Pons (tissue), 1 donor: ENCODE measurements at regions not wholly inside any gene's neighbourhood (a gene's known extent, or its start where the extent isn't known, plus 50 kb on each side); places are given as distances from the start of the nearest gene placed in this dataset.
"Not testable (repeated sequence)": the region's sequence is repeated elsewhere in the genome, so short reads cannot be mapped to it uniquely, and the experiment has no call there.

ENCODE experiments used
- DNase-seq: peaks from one replicate; pipeline ENCODE4 v3.0.0-alpha.2; 2016; ENCODE audit warnings: low spot score

DNA sequence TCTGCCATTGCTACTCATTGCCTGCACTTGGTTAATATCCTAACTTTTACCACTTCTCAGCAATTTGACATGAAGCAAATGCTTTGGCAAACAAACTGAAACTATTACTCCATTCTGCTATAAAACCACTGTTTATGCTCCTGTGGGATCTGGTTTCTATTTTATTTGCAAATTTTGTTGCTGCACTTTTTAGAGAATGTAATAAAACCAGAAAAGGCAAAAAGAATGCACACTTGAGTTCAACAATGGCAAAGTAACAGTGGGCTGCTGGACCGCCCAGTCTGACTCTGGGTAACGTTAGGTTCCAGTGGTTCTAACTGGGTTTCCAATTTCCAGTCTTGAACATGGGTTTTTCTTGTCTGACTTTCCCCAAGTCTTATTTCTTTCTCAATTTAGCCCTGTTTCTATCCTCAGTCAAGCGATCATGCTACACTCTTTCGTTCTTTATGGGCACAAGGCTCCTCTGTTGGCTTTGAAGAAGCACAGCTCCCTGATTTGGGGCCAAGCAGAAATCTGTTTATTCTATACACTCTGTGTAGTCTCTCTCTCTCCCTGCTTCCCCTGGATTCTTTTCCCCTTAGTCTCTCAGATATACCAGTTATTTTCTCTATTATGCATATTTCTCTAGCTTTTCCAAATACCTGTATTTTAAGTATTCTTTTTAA, 129.2 kb upstream of the FAM3C start:
- DNase-seq, result no peak

DNA sequence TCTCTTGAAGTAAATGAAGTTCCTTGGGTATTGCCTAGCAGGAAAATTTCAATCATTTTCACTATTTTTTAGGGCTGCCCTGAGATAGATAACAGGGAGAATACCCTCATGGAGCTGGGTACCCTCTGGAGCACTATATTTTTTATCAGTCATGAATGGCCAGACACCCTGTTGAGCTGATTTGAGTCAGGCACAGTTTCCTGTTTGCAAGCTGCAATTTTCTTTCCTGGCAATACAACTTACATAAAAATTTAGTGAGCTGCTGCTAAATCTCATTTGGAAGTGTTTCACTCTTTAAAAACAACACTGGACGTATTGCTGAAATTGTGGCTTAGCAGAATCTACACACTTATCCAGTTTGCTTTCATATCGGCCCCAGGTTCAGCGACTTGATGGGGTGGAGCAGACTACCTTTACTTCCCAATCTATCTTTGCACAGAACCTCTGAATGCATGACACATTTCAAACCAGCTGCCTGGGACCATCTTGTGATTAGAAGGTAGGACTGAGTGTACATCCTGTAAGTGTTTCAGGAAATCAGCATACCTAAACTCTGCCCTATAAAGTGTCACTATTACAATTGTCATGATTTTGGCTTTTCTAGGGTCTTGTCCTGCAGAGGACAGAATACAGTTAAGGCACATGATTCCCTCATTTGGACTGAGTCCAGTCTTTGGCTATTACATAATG, 125.7 kb upstream of the FAM3C start:
- no peak for DNase-seq

DNA sequence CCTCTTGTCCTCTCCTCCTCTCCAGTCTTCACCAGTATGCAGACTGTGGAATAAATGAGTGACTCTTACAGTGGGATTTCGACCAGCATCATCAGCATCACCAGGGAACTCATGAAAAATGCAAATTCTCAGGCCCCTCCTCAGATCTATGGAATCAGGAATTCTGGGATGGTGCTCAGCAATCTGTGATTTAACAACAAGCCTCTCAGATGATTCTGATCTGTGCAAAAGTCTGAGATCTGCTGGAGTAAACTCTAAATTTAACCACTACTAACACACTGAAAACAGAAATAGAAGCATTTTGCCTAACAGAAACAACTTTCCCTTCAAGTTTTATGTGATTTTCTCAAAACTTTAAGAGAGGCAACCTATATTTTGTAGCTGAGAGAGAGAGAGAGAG, 124.8 kb upstream of the FAM3C start:
- DNase-seq, result no peak

DNA sequence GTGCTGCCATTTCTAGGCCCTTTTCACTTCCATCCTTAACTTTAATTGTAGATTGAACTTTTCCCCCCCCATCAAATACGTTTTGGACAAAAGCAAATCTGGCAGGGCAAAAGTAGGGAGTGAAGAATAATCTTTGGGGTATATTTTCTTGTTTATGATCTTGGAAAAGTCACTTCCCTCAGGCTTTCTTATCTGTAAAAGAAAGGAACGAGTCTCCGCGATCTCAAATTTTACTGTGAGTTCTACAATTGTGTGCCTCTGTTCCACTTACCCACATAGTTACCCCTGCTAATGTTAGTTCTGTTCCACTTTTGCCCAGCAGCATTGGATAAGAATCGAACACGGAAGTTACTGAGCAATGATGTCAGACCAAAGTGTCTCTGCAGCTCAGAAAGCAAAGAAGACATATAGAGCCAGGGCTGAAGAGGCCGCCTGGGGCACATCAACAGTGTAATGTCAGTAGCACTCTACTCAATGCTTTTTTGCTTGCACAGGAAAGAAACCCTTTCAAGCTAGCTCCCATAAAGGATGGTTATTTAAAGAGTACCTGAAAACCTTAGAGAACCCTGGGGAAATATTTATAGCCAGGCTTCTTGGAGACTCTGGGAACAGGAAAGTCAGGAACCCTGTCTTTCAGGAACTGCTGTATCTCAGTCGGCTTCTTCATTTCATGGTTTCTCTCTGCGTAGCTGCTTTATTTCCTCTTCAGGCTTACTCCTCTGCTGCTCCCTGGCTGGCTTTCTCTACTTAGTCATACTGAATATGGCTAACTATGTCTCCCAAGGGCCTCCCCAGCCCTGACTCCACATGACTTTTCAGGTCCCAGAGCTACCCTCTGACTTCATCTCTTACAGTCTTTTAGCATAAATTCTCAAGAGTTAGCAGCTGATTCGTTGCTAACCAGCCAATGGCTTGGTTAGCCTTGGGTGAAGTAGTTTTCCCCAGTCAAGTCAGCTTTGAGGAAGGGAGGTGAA, 123.7 kb upstream of the FAM3C start:
- peak; percentile 29 for DNase-seq

DNA sequence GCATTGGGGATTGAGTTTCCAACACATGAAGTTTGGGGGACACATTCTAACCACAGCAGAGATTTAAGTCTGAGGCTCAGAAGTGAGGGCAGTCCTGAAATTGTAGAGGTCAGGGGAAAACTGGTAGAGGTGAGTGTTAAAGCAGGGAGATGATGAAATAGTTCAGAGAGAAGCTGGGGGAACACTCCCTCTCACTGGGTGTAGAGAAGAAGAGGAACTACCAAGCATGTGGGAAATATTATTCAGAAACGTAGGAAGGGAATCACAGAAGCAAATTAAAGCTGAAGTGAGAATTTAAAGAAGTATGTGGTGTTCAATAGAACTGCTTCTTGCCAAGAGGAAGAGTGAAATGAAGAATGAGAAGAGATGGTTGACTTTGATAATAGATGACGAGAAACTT, 121.5 kb upstream of the FAM3C start:
- DNase-seq, result no peak

DNA sequence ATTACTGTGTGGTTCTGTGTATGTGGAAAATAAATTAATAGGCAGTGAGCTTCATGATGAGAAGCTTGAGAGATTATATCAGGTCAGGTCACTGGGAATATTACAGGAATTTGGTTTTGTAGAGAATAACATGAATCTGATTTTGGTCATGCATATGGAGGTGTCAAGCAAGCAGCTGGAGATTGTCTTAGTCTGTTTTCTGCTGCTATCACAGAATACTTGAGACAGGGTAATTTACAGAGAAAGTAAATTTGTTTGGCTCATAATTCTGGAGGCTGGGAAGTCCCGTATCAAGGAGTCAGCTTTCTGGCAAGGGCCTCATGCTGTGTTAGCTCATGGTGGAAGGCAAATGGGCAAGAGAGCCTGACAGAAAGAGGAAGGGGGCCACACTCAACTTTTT, 120.7 kb upstream of the FAM3C start:
- no peak for DNase-seq

DNA sequence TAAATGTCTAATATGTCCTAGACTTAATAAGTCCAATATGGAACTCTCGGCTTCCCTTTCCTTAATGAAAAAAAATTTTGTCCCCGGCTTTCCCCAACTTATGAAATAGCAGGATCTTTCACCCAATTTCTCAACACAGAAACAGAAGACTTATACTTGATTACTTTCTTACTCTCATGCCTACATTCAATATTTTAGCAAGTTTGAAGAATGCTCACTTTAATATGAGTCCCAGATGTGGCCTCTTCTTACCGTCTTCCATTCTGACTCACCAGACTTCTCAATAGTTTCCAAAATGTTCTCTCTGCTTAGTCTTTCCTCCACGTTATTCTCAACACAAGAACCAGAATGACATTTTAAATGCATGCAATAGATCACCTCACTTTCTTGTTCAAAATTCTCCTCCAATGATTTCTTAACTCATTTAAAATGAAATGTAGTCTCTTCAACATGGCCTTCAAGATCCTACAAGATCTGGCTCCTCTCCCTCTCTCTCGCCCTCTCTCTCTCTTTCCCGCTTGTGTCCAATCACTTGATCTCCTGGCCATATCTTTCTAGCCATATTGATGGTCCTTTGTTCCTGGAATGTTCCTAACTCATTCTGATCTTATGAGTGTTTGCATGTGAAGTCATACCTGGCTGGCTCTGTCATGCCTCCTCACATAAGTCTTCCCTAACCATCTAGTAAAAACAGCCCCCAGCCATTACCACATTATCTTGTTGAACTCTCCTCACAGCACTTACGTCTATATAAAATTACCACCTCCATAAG, 119.7 kb upstream of the FAM3C start:
- no peak for DNase-seq

DNA sequence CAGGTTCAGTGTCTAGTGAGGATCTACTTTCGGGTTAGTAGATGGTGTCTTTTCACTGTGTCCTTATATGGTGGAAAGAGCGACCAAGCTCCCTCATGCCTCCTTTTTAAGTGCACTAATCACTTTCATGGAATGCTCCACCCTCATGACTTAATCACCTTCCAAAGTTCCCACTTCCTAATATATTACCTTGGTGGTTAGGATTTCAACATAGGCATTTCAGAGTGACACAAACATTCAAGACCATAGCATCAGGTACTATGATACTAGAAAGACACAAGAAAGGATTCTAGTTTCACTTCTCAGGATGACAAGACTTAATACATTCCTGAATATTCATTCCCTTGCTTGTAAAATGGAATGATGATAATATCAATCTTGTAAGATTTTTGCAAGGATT, 119.1 kb upstream of the FAM3C start:
- DNase-seq, result no peak

DNA sequence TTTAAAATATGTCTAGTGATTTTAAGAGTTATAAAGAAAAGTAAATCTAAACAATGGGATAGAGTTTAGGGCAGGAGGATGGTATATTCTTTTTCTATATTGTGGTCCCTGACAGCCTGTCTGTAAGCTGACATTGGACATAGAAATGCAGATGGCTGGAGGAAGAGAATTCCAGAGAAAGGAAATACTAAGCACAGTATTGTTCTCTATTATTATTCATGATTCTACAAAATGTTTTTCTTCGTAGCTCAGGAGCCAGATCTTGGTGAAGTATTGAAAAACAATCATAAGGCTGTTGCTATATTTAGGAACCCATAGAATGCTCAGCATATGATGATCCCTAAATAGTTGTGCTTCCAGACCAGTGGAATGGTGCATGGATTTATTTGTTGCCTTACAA, 117.0 kb upstream of the FAM3C start:
- DNase-seq, result no peak

DNA sequence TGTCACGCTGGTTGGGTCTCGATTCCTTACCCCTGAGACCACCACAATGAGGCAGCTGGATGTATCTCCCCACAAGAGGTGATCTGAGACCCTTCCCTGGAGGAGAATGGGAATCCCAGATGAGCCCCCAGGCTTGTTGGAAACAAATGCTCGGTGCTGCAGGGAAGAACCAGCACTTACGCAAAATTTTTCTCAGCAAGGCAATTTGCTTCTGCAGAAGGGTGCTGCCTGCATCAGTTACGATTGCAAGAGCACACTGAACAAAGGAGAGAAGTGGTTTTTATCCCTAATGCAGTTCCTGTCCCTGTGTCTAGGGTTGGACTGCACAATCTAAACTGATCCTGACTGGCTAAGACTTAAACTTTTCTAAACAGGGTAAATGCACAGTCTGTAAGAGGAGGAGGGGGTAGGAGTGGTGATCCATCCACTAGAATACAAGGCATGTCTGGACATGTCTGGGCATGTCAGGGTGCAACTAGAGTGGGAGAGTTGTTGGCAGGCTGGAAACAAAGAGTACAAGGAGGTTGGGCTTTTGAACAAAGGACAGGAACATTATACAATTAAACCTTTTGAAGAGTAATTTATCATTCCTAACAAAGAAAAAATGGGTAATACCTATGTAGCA, 114.9 kb upstream of the FAM3C start:
- no peak for DNase-seq

DNA sequence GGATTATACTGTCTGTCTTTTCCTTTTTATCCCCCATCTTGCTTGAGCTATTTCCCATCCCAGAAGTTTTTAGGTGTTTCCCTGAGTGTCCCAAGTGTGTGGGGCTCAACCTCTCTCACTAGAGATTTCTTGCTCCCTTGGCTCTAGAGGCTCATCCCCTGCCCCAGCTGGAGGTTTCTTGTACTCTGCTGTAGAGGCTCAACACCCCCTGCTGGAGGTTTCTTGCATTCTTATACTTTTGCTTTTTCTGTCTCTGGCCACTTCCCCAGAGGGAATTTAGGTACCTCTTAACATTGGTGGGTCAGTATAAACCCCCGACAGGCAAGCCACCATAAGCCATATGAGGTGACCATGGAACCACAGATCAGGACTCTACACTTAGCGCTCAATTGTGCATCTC, 114.2 kb upstream of the FAM3C start:
- DNase-seq, result no peak

DNA sequence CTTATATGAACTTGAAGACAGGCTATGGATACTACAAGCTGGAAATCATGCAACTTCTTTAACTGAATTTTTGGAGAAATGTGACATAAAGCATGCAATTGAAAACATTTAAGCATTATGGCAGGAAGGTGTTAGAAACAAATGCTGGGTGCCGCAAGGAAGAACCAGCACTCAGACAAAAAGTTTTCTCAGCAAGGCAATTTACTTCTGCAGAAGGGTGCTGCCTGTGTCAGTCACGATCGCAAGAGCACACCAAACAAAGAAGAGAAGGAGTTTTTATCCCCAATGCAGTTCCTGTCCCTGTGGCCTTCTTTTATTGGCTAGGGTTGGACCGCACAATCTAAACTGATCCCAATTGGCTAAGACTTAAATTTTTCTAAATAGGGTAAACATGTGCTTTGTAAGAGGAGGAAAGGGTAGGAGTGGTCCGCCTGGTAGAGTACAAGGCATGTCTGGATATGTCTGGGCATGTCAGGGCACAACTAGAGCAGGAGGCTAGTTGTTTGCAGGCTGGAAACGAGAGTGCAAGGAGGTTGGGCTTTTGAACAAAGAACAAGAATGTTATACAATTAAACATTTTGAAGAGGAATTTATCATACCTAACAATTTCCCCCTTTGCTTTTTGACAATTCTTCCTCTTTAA, 109.6 kb upstream of the FAM3C start:
- no peak for DNase-seq

DNA sequence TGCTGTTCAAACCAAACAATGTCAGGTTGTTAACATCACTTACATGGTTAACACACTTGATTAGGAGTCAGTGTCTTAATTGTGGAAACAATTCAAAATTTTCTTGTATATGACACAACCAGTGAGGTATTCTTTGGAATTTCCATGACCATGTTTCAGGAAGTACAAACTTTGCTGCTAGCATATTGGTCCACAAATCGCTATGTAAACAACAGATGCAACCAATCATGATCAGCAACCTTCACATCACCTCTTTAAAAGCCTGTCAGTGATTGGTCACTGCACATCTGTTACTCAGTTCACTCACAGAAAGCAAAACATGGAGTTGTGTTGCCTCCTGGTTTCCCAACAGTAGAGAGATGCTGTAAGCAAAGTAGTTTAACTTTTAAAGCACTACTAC, 108.9 kb upstream of the FAM3C start:
- DNase-seq, result no peak

DNA sequence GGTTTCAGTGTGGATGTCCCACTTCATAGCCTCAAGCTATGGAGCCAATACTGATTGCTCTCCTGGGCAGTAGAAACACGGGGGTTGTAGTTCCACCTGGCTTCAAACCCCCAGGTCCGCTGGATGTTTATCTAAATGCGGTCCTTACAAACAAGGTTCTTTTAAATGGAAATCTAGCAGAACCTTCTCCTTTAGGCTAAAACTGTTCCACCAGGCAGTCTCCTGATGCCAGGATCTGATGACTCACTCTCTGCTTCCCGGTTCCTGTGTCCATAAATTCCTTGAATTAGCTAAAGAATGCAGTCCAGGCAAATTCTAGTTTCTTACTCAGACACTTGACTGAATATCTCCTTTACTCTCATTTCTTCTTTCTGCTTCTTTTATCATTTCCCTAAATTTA, 108.4 kb upstream of the FAM3C start:
- DNase-seq, result no peak

DNA sequence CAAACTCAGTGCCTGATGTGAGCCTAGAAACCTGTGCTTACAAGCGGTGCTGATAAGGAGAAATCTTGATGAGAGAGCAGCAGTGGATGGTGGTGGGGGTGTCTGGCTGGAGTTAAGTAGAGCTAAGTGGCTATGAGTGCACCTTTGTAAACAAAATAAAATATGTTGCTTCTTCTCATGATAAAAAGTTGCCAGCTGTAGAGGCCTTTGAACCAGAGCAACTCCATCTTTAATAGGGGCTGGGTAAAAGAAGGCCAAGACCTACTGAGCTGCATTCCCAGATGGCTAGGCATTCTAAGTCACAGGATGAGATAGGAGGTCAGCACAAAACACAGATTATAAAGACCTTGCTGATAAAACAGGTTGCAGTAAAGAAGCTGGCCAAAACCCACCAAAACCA, 107.6 kb upstream of the FAM3C start:
- no peak for DNase-seq

DNA sequence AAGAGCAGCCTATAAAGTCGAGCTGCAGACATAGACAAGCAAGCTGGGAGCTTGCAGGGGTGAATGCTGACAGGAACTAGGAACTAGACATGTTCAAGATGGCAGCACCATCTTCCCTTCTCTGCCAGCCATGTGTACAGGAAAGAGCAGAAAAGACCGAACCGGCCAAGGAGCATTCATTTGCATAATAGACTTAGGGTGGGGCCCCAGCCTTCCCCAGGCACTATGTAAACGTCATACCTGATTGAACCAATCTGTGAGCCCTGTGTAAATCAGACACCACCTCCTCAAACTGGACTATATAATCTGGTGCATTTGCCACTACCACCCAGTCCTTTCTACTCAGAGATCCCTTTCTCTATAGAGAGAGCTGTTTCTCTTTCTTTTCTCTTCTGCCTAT, 106.9 kb upstream of the FAM3C start:
- no peak for DNase-seq

DNA sequence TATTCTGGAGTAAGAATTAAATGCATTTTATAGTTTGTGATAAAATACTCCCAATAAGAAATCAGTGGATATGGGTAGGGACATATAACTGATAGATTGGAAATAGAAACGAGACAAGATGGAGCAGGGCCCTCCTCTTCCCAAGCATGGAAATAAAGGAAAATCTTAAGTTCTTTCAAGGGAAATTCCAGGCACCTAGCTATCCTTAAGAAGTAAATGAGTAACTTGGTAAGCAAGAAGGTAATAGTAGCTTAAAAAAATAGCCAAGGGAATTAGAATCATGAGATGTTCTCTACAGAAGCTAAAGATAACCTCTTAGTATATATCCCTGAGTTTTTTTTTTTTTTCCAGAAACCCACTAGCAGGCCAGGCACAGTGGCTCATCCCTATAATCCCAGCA, 105.5 kb upstream of the FAM3C start:
- DNase-seq, result no peak

DNA sequence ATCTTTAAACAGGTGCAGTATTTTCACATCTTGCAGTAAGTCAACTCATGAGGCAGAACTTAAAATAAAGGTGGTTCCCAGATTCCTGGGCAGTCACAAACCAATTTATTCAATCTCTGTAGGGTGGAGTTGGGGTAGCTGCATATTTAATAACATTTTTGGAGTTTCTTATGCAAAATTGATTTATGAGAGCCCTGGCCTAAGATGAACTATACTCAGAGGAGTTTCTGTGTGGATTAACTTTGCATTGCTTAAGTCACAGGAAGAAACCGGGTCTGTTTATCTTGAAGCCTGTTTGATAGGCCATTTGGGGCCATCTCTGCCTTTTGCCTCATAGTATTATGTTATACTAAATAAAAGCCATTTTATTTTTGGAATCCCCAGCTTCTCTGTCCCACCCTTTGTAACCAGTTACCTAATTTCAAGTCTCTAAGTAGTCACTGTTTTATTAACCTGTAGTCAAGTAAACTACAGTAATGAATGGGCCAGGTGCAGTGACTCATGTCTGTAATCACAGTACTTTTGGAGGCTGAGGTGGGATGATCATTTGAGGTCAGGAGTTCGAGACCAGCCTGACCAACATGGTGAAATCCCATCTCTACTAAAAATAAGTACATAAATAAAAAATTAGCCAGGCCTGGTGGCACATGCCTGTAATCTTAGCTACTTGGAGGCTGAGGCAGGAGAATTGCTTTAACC, 104.4 kb upstream of the FAM3C start:
- no peak for DNase-seq

DNA sequence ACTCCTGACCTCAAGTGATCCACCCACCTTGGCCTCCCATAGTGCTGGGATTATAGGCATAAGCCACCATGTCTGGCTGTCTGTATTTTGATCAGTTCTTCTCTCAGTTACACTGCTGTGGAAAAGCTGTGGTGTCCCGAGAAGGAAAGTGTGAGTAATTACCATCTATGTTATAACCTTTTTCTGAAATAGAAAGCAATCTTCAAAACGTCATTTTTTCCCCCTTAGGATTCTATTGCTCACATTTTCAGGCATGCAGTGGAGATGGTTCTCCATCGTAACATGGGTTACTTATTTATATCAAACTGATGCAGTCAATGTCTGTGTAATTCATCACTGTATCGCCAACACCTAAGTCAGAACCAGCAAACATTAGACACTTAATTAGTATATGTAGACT, 103.5 kb upstream of the FAM3C start:
- DNase-seq, result no peak

DNA sequence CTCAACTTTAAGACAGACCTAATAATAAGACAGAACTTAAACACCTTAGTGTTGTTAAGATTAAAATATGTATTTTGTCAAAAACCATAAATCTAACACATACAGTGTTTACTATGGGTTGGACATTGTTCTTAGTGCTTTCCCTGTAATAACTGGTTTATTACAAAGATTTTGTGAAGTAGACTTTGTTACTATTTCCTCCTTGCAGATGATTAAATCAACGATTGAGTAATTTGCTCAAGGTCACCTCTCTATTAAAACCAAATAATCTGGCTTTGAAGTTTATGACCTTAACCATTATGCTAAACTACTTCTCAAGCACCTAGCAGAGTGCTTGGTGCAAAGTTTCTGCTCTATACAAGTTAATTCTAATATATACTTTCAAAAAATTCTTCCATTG, 102.7 kb upstream of the FAM3C start:
- DNase-seq, result no peak

DNA sequence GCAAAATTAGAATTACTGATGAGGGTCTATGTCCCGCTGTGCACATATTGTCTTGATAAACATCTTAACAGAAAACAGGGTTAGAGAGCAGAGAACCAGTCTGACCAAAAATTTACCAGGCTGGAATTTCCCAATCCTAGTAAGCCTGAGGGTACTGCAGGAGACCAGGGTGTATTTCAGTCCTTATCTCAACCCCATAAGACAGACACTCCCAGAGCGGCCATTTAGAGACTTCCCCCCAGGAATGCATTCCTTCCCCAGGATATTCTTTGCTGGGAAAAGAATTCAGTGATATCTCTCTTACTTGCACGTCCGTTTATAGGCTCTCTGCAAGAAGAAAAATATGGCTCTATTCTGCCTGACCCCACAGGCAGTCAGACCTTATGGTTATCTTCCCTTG, 101.4 kb upstream of the FAM3C start:
- not testable (repeated sequence) for DNase-seq
